HG03045 (cell line): ENCODE measurements at regions not wholly inside any gene's neighbourhood (a gene's known extent, or its start where the extent isn't known, plus 50 kb on each side); places are given as distances from the start of the nearest gene placed in this dataset.
"Not testable (repeated sequence)": the region's sequence is repeated elsewhere in the genome, so short reads cannot be mapped to it uniquely, and the experiment has no call there.

ENCODE experiments used
- ATAC-seq: cut with Tn5 transposase; IDR thresholded peaks from one replicate; pipeline ENCODE4 v1.9.1; 2021; ENCODE audit warnings: mild to moderate bottlenecking, moderate library complexity; ENCODE audit not compliant: unreplicated experiment

DNA sequence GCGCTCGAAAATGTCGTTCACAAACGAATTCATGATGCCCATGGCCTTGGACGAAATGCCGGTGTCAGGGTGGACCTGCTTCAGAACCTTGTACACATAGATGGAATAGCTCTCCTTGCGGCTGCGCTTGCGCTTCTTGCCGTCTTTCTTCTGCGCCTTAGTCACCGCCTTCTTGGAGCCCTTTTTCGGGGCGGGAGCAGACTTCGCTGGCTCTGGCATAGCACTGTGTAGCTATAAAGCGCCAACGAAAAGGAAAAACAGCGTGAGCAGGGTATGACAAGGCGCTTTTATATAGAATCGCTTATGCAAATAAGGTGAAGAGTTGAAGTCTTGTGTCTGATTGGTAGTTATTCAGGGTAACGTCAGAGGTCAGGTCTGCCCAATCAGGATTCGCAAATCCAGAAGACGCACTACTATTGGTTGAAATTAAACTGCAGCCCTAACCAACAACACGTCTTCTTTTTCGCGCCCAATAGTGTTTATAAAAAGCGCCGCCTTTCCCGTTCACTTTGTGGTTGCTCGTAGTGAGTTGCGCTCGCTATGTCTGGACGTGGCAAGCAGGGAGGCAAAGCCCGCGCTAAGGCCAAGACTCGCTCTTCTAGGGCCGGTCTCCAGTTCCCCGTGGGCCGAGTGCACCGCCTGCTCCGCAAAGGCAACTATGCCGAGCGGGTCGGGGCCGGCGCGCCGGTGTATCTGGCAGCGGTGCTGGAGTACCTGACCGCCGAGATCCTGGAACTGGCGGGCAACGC, 114.8 kb upstream of the PRSS16 start:
- peak; percentile 85 for ATAC-seq

DNA sequence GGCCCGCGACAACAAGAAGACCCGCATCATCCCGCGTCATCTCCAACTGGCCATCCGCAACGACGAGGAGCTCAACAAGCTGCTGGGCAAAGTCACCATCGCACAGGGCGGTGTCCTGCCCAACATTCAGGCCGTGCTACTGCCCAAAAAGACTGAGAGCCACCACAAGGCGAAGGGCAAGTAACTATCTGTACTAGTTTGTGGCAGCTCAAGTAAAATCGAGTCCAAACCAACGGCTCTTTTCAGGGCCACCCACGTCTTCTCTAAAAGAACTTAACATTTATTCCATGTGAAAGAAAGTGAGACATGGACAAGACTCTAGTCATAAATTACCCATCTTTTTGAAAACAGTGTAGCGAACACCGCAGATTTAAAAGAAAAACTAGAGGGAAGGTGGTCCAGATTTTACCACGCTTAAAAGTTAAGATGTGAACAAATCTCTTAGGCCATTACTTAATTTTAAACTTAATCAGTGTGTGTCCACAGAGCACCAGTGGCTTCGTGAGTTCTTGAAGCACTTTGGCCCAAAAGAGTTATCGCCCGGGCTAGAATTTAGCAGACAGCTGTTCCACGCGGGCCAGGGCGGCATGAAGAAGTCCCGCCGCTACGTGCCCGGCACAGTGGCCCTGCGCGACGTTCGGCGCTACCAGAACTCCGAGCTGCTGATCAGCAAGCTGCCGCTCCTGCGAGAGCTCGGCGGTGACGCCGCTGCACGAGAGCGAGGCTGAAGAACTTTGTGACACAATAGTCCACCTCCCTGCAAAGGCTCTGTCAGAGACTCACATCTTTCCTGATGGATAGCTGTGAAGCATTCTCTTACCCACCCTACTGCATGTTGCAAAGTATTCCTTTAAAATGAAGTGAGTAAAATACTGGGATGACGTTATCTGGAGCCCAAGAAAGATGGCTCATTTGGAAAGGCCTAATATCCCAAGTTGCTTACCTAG, 113.9 kb upstream of the PRSS16 start:
- peak; percentile 2 for ATAC-seq

DNA sequence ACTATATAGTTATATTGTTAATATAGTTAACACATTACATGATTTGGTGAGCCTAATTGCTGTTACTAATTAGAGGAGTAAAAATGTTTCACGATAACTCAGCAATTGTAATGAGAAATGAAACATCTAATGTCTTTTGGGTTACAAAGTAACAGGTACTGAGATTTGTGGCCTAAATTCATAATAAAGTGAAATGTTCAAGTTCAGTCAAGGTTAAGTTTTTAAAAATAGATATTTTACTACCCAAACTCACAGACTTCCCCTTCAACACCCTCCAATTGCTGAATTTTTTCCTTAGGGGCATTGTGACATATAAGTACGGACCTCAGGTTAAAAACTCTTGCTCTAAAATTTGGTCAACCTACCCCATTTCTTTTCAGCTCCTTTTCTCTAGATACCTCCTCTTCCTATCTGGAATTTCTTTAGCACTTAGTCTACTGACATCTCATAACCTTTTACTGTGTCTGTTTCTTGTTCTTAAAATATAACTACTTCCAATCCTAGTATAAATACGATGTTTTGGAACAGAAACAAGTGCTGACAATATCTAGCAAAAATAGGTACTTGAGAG, 112.3 kb upstream of the PRSS16 start:
- no peak for ATAC-seq

DNA sequence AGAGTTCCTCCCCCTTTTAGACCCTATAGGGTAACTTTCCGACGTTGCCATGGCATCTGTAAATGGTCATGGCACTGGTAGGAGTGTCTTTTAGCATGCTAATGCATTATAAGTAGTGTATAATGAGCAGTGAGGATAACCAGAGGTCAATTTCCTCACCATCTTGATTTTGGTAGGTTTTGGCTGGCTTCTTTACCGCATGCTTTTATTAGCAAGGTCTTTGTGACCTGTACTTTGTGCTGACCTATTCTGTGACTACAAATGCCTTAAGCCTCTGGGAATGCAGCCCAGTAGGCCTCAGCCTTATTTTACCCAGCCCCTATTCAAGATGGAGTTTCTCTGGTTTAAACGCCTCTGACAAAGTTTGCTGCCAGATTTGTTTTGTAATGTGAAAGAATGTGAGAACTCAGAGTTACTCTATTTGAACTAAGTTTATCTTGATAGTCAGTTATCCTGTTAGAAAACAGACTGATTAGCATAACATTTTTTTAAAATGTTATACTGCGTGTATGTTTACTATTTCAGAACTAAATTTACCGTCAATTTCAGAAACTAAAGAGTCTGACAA, 111.3 kb upstream of the PRSS16 start:
- ATAC-seq, result no peak

DNA sequence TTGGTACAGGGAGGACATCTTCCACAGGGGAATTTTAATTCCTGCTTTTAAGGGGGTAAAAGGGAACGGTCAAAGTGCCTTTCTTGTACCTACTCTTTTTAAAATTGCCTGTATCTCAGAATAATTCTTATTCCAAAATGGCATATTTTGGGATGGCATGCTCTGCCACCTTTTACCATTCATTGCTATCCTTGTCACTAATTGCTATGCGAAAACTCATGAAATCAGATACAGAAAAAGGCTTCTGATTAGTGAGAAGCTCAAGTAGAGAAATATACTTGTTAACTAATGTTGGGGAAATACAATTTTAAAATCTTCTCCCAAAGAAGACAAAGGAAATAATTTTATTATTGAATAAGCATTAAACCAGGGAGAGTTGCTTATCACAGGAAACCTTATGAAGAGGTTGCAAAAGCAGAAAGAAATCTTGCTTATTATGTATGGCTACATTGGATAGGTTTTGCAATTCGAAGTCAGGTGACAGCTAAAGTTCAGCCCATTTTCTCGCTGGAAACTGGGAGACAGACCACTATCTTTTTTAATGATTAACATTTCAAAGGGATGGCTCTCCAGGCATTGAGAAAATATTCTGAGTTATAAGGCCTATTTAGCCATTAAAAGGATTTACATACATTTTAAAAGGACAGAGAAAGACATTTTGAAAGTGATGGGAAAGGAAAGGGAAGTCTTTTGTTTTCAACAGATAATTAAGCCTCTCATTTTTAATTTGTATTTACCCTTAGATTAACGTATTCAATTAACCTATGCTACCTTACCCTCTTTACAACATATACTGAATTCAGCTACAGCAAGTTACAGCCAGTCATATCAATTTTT, 110.3 kb upstream of the PRSS16 start:
- no peak for ATAC-seq

DNA sequence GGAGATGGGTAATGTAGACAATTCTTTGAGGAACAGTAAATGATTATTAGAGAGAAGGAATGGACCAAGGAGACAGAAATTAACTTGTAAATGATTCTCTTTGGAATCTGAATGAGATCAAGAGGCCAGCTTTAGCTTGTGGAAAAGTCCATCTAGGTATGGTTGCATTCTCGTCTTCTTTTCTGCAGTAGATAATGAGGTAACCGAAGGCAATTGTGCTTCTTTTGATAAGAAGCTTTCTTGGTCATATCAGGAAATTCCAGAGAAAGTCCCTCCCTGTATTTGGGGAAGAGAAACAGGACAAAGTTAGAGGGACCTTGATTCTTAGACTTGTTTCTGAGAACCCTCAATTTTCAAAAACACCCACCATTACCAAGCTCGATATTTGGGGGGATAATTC, 109.1 kb upstream of the PRSS16 start:
- ATAC-seq, result no peak

DNA sequence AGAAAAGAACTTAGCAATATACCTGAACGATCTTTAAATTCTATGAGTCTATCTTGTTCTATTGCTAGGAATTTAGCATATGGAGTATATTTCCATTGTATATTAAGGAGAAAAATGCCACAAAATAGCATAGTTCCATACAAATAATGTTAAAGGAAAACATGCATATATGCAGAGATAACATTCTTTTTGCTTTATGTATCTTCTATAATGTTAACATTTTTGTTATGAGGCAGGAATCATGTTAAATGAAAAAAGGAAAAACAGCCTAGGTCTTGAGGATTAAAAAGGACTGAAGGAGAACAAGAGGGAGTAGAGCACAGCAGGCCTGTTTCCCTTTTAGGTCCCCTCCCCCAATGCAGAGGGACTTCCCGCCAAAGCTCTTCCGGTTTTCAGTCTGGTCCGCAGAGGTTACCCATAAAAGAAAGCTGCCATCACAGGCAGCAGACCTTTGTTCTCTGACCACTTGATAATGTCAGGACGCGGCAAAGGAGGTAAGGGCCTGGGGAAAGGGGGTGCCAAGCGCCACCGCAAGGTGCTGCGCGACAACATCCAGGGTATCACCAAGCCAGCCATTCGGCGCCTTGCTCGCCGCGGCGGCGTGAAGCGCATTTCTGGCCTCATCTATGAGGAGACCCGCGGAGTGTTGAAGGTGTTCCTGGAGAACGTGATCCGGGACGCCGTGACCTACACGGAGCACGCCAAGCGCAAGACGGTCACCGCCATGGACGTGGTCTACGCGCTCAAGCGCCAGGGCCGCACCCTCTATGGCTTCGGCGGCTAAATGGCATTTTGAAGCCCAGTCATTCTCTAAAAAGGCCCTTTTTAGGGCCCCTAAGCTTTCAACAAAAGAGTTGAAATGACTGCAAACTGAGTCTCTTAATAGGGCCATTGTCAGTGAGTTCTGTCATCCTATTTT, 108.4 kb upstream of the PRSS16 start:
- peak; percentile 70 for ATAC-seq

DNA sequence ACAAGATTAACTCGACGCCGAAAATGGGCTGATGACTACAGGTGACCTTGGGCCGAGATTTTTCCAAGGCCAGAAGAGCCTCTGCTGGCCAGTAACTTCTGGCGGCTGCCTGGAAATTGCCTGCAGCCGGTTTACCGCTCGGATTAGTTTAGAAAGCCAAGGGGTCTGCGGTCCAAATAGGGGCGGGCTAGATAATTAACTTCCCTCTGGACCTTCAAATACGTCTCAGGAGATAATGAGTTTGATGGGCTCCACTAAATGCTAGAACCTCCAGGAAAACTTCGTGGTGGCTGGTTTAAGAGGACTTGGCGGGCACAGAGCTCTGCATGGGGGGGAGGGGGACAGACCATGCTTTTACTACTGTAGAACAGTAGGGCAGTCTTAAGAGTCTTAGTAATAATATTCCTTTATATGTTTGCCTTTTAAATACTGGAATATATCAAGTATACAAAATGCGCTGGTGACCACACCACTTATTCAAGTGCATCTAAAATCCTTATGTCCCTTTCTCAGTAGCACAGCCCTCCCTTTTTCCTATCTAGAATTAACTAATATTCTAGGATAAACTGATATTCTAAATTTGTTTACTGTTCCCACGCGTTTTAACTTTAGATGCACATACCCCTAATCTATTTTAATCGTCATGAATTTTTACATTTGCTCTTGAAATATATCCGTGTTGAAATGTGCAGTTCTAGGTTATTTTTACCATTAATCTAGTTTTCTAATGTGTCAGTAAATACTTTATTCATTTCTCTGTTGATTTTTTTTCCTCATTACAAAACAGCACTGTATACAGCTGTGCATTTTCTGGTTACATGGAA, 107.5 kb upstream of the PRSS16 start:
- peak; percentile 2 for ATAC-seq

DNA sequence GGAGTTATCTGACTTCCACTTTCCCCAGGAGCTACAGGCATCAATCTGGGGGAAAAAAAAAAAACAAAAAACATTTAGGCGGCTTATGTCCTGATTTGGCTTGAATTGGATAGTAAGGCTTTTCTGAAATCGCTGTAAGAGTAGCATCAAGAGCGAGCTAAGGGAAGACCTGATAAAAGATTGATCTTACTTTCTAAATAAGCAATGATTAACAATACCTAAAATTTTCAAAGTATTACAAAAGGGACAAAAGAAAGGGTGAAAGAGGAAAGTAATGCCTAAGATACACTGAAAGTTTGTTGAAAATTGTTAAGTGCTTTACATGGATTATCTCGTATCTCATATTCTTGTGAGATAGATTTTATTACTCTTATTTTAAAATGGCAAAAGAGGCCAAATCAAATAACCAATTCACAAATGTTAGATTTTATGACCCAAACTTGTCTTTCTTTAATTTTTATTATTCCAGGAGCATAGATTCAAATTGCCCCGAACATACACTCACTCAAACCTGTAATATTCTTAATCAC, 106.4 kb upstream of the PRSS16 start:
- no peak for ATAC-seq

DNA sequence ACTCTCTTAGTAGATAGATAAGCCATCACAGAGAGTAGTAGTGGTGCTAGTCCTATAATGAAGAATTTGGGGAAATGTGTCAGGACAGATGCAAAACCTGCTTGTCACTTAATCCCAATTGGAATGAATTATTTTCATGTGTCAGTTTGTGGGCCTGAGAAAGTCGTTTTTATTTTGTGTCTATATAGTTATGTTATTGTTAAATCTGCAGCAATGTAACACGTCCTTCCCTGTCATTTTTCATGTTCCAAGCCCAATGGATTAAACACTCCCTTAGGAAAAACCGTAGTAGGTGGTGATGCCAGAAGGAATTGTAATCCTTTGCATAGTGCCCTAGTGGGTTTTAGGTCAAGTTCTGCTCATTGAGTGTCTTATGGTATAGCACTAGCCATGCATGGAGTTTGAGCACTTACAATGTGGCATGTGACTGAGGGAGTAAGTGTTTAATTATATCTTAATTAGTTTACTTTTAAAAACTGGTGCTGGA, 105.9 kb upstream of the PRSS16 start:
- no peak for ATAC-seq

DNA sequence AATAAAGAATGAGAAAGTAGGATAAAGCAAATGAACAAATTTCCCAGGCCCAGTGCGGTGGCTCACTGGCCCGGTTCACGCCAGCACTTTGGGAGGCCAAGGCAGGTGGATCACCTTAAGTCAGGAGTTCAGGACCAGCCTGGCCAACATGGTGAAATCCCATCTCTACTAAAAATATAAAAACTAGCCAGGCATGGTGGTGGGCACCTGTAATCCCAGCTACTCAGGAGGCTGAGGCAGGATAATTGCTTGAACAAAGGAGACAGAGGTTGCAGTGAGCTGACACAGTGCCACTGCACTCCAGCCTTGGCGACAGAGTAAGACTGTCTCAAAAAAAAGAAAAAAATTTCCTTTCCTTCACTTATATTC, 104.5 kb upstream of the PRSS16 start:
- not testable (repeated sequence) for ATAC-seq

DNA sequence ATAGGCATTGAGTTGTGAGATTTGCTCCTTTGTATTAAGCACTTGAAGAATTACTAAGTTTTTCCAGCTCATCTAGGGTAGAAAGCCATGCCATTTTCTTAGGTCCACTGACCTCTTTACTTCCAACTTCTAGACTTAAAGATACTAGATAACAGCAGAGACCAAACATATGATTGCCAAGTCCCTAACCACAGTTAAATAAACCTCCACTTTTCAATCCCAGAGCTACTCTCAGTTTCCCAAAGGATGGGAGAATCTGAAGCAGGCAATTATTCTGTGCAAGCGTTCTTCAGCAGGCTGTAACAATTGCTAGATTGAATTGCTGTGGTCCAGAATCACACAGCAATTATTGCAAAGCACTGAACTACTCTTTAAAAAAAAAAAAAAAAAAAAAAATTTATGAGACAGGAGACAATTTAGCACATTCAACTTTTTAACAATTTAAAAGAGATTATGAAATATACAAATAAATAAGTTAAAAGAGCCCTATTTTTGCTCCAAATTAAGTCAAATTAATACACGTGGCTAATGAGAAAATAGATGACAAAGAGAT, 104.0 kb upstream of the PRSS16 start:
- ATAC-seq, result no peak

DNA sequence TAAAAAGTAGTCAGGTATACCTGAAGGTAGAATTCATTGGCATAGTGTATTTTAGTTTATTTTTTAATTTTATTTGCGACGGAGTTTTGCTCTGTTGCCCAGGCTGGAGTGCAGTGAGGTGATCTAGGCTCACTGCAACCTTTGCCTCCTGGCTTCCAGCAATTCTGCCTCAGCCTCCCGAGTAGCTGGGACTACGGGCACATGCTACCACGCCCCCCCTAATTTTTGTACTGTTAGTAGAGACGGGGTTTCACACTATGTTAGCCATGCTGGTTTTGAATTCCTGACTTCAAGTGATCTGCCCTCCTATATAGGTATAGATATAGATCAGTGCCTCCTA, 102.8 kb upstream of the PRSS16 start:
- no peak for ATAC-seq

DNA sequence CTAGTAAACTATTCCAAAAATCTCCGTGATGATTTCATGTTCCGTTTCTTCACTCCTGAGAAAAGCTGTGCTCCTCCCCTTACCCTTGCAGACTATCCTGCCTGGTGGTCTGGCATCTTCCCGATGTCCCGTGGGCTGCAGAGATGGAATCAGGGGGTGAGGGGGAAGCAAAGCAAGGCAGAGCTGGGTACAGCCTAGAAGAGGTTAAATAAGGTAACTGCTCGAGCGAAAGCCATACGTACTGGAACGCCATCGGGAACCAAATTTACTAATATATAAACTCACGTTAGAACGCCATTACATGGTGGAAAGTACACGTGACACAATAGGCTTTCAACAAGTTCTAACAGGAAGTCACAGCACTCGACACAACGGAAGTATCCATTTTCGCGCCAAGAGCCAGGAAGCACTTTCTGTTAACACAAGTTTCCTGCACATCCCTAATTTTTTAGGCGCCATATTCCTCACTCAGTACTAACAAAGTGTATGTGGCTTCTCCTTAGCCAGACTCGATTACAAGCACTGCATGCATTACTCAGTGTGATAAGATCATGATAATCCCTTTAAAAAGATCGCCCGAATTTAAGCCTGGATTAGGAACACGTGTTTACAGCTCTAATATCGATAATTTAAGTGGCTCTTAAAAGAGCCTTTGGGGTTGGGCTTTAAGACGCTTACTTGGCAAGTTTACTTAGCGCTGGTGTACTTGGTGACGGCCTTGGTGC, 101.6 kb upstream of the PRSS16 start:
- ATAC-seq, result no peak

DNA sequence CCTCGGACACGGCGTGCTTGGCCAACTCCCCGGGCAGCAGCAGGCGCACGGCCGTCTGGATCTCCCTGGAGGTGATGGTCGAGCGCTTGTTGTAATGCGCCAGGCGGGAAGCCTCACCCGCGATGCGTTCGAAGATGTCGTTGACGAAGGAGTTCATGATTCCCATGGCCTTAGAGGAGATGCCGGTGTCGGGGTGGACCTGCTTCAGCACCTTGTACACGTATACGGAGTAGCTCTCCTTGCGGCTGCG, 101.1 kb upstream of the PRSS16 start:
- ATAC-seq, result not testable (repeated sequence)

DNA sequence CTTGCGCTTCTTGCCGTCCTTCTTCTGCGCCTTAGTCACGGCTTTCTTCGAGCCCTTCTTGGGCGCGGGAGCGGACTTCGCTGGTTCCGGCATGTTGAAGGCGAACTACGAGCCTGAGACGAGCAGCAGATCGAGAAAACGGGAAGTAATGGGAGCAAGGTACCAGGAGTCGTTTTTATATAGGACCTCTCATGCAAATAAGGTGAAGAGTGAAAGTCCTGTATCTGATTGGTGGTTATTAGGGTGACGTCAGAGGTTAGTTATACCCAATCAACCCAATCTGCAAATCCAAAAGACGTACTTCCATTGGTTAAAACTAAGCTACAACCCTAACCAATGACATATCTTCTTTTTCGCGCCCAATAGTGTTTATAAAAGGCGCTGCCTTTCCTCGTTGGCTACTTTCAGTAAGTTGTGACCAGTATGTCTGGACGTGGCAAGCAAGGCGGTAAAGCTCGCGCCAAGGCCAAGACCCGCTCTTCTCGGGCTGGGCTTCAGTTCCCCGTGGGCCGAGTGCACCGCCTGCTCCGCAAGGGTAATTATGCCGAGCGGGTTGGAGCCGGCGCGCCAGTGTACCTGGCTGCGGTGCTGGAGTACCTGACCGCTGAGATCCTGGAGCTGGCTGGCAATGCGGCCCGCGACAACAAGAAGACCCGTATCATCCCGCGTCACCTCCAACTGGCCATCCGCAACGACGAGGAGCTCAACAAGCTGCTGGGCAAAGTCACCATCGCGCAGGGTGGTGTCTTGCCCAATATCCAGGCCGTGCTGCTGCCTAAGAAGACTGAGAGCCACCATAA, 100.6 kb upstream of the PRSS16 start:
- ATAC-seq, result peak; percentile 83

DNA sequence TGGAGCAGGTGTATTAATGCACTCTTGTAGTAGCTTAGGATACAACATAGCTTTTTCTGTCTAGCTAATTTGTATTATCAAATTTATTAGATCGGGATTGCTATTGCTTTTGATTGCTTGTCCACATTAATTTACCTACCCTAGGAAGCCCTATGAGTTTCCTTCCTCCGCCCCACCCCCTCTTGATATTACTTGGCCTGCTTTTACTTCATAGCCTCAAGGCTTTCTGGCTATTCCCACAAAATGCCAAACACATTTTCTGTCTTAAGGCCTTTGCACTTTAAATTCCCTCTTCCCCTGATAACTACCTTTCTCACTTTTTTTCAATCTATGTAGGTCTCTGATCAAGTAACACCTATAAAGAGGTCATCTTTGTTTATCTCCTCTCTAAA, 99.1 kb upstream of the PRSS16 start:
- ATAC-seq, result no peak
